IMR-90 (cell line): ENCODE measurements at regions not wholly inside any gene's neighbourhood (a gene's known extent, or its start where the extent isn't known, plus 50 kb on each side); places are given as distances from the start of the nearest gene placed in this dataset.

Experiments
- FOS ChIP-seq: fragments of 150-350 bp; IDR thresholded peaks from 2 replicates; pipeline ENCODE4 v1.6.1; 2016; ENCODE audit warnings: low read depth, low read length
- POLR2A ChIP-seq: IDR thresholded peaks from 2 replicates; pipeline ENCODE4 v1.6.1; 2012; ENCODE audit warnings: mild to moderate bottlenecking, low read depth, low read length
- RCOR1 ChIP-seq: IDR thresholded peaks from 2 replicates; pipeline ENCODE4 v1.6.1; 2012; ENCODE audit warnings: mild to moderate bottlenecking, low read length, improper control_type of control experiment; ENCODE audit not compliant: insufficient replicate concordance
- SMC3 ChIP-seq: fragments of 150-350 bp; IDR thresholded peaks from 2 replicates; pipeline ENCODE4 v1.6.1; 2016; ENCODE audit warnings: low read depth, mild to moderate bottlenecking, antibody characterized with exemption, low read length, moderate library complexity
- TF ChIP-seq, protein P1 (sequence below): fragments of 150-350 bp; IDR thresholded peaks from 2 replicates; pipeline ENCODE4 v1.6.1; 2017; ENCODE audit warnings: mild to moderate bottlenecking, antibody characterized with exemption, low read length, low read depth

DNA sequence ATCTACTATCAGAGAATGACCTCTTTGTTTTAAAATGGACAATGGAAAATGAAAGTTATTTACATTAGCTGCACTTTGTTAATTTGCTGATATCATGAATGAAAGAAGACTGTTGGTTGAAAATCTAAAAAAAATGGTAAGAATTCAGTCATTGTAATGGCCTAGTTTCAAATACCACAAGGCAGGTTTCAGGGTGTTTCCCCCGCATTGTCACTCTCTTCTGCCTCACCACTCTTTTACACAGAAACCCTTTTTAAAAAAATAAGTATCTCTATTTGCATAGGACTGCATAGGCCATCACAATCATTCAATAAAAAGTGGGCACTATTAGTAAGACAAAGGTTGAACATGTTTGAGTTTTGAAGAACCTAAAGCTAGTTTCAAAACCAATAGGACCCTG lies 737.1 kb downstream of the INHBA start:
- no peak for TF ChIP-seq RCOR1
- no peak for TF ChIP-seq POLR2A
- TF ChIP-seq SMC3, result no peak
- TF ChIP-seq FOS, result no peak
- TF ChIP-seq, protein P1, sequence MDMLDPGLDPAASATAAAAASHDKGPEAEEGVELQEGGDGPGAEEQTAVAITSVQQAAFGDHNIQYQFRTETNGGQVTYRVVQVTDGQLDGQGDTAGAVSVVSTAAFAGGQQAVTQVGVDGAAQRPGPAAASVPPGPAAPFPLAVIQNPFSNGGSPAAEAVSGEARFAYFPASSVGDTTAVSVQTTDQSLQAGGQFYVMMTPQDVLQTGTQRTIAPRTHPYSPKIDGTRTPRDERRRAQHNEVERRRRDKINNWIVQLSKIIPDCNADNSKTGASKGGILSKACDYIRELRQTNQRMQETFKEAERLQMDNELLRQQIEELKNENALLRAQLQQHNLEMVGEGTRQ, result no peak
